ENCODE measurements at regions not wholly inside any gene's neighbourhood (a gene's known extent, or its start where the extent isn't known, plus 50 kb on each side); places are given as distances from the start of the nearest gene placed in this dataset.

GRCh38 chr2:40554665-40555294 lies 102.9 kb upstream of the SLC8A1 start:
- no peak for TF ChIP-seq TAF1 (IDR thresholded peaks at IDR 0.05; ENCODE audit: borderline replicate concordance, insufficient read depth, low read length)
- no peak for TF ChIP-seq REST (IDR thresholded peaks at IDR 0.05; ENCODE audit: insufficient read depth in 1 of 2, low read depth in 2 of 2, low read length in 2 of 2)
- no peak for TF ChIP-seq POLR2AphosphoS5 (IDR thresholded peaks at IDR 0.05; ENCODE audit: low read depth, low read length)
- no peak for TF ChIP-seq SIN3A (IDR thresholded peaks at IDR 0.05; ENCODE audit: borderline replicate concordance, insufficient read depth, low read length)
